HG03039 (cell line): ENCODE measurements at regions not wholly inside any gene's neighbourhood (a gene's known extent, or its start where the extent isn't known, plus 50 kb on each side); places are given as distances from the start of the nearest gene placed in this dataset.
"Not testable (repeated sequence)": the region's sequence is repeated elsewhere in the genome, so short reads cannot be mapped to it uniquely, and the experiment has no call there.

Source experiments
- ATAC-seq: cut with Tn5 transposase; IDR thresholded peaks from one replicate; pipeline ENCODE4 v1.9.1; 2021; ENCODE audit warnings: mild to moderate bottlenecking, moderate library complexity; ENCODE audit not compliant: unreplicated experiment

GRCh38 chr3:195635262-195635873 lies 51.6 kb upstream of the APOD start:
- ATAC-seq: not testable (repeated sequence)

GRCh38 chr3:195634426-195635261 lies 50.9 kb upstream of the APOD start:
- peak; percentile 87 for ATAC-seq
